Naive thymus-derived CD4-positive, alpha-beta T cell (primary cell): ENCODE measurements at regions not wholly inside any gene's neighbourhood (a gene's known extent, or its start where the extent isn't known, plus 50 kb on each side); places are given as distances from the start of the nearest gene placed in this dataset.

Experiments used
- ATAC-seq: fragments of 150-1000 bp; cut with Tn5 transposase; 2 replicates; pipeline ENCODE4 v1.10.0; 2021; ENCODE audit warnings: mild to moderate bottlenecking, moderate library complexity
- CTCF ChIA-PET: fragments of 350-600 bp; sonication (Branson Sonifier 250); formaldehyde crosslinking; loops from one replicate; lab custom pipeline; 2021; ENCODE audit warnings: antibody characterized with exemption; lab: Charles Lee
- POLR2A ChIA-PET: fragments of 350-600 bp; sonication (Branson Sonifier 250); formaldehyde crosslinking; loops from one replicate; lab custom pipeline; 2021; ENCODE audit warnings: antibody characterized with exemption, inconsistent platforms; lab: Charles Lee
- DNase-seq, 9 donors: peaks; one replicate each; pipeline versions ENCODE4 v3.0.0 to v3.0.0-alpha.2; 2020 to 2022; ENCODE audit warnings: mixed read lengths in 1 of 9
- H3K27ac ChIP-seq: one replicate; pipeline ENCODE4 v1.7.0; 2013; ENCODE audit warnings: mild to moderate bottlenecking, low read depth, low read length, moderate library complexity
- H3K27me3 ChIP-seq, 2 donors: one replicate each; pipeline ENCODE4 v1.7.0; 2013; ENCODE audit warnings: low read length in 2 of 2, mild to moderate bottlenecking in 2 of 2, moderate library complexity in 2 of 2; ENCODE audit not compliant: control insufficient read depth in 2 of 2, insufficient read depth in 2 of 2
- H3K36me3 ChIP-seq, 3 experiments: 1 replicate in 2 of 3; 2 replicates in 1 of 3; pipeline ENCODE4 v1.7.0; 2013; ENCODE audit warnings: low read length in 3 of 3, mild to moderate bottlenecking in 3 of 3, moderate library complexity in 1 of 3; ENCODE audit not compliant: insufficient read depth in 3 of 3, control insufficient read depth in 2 of 3
- H3K4me1 ChIP-seq, 2 donors: one replicate each; pipeline ENCODE4 v1.7.0; 2013; ENCODE audit warnings: low read length in 2 of 2, mild to moderate bottlenecking in 2 of 2, moderate library complexity in 1 of 2; ENCODE audit not compliant: control insufficient read depth in 2 of 2, insufficient read depth in 2 of 2
- H3K4me3 ChIP-seq: 2 replicates; pipeline ENCODE4 v1.7.0; 2013; ENCODE audit warnings: mild to moderate bottlenecking, low read length
- H3K9me3 ChIP-seq, 3 experiments: 1 replicate in 2 of 3; 2 replicates in 1 of 3; pipeline ENCODE4 v1.7.0; 2013; ENCODE audit warnings: low read length in 3 of 3; ENCODE audit not compliant: control insufficient read depth in 2 of 3
- H3K27ac Mint-ChIP-seq, 9 donors: one replicate each; pipeline ENCODE4 v1.8.0; 2020 to 2022; ENCODE audit warnings: mixed read lengths in 9 of 9, mild to moderate bottlenecking in 8 of 9, moderate library complexity in 5 of 9, inconsistent platforms in 2 of 9
- H3K27me3 Mint-ChIP-seq, 5 donors: one replicate each; pipeline ENCODE4 v1.8.0; 2021 to 2022; ENCODE audit warnings: mixed read lengths in 5 of 5, mild to moderate bottlenecking in 1 of 5
- H3K36me3 Mint-ChIP-seq, 5 donors: one replicate each; pipeline ENCODE4 v1.8.0; 2020 to 2022; ENCODE audit warnings: mixed read lengths in 5 of 5, mild to moderate bottlenecking in 3 of 5, inconsistent platforms in 1 of 5
- H3K4me1 Mint-ChIP-seq, 7 donors: one replicate each; pipeline ENCODE4 v1.8.0; 2020 to 2022; ENCODE audit warnings: mixed read lengths in 7 of 7, mild to moderate bottlenecking in 3 of 7, inconsistent platforms in 1 of 7
- H3K4me3 Mint-ChIP-seq, 10 donors: one replicate each; pipeline ENCODE4 v1.8.0; 2020 to 2022; ENCODE audit warnings: mild to moderate bottlenecking in 10 of 10, mixed read lengths in 10 of 10, moderate library complexity in 6 of 10, inconsistent platforms in 2 of 10
- H3K9me3 Mint-ChIP-seq, 11 donors: one replicate each; pipeline ENCODE4 v1.8.0; 2020 to 2022; ENCODE audit warnings: mixed read lengths in 11 of 11, mild to moderate bottlenecking in 4 of 11, inconsistent platforms in 1 of 11, moderate library complexity in 1 of 11
- intact Hi-C, 2 donors: fragments of 100-400 bp; cut with micrococcal nuclease; formaldehyde crosslinking; loops; one replicate each; pipeline ENCODE4 v1.15.1; 2023

GRCh38 chr9:12538842-12539579 is 154.2 kb upstream of the TYRP1 start:
- no peak for ATAC-seq
- CTCF ChIA-PET, result no interaction called here
- POLR2A ChIA-PET, result no interaction called here

GRCh38 chr9:12539580-12539975 is 153.6 kb upstream of the TYRP1 start:
- Mint-ChIP-seq H3K9me3 (peaks cover 2 to 23% (median 10%) of the 10 kb centered on the region in 11 donors), H3K4me3 (no peak overlapping the region), H3K27me3 (no peaks in the 10 kb centered on the region), H3K36me3 (no peaks in the 10 kb centered on the region), H3K27ac (no peak overlapping the region), H3K4me1 (no peaks in the 10 kb centered on the region)
- Histone ChIP-seq H3K4me1 (no peaks in the 10 kb centered on the region), H3K36me3 (no peaks in the 10 kb centered on the region), H3K27ac (no peak overlapping the region), H3K4me3 (no peak overlapping the region), H3K9me3 (no peaks in the 10 kb centered on the region), H3K27me3 (no peaks in the 10 kb centered on the region)
- intact Hi-C loops, result no loop called here
- no peak for DNase-seq
- CTCF ChIA-PET, result no interaction called here
- POLR2A ChIA-PET, result no interaction called here
- ATAC-seq, result no peak

More at GRCh38 chr9:12538842-12539579, 154.2 kb upstream of the TYRP1 start:
- Mint-ChIP-seq H3K27me3 (no peaks in the 10 kb centered on the region), H3K36me3 (no peaks in the 10 kb centered on the region), H3K4me1 (no peaks in the 10 kb centered on the region), H3K27ac (no peak overlapping the region), H3K4me3 (no peak overlapping the region), H3K9me3 (peaks cover 2 to 21% (median 11%) of the 10 kb centered on the region in 11 donors)
- Histone ChIP-seq H3K4me3 (no peak overlapping the region), H3K9me3 (no peaks in the 10 kb centered on the region), H3K27ac (no peak overlapping the region), H3K27me3 (no peaks in the 10 kb centered on the region), H3K36me3 (no peaks in the 10 kb centered on the region), H3K4me1 (no peaks in the 10 kb centered on the region)
- intact Hi-C loops, result no loop called here
- no peak for DNase-seq

- Histone ChIP-seq H3K9me3 (no peaks in the 10 kb centered on the region), H3K4me3 (no peak overlapping the region), H3K27ac (no peak overlapping the region), H3K4me1 (no peaks in the 10 kb centered on the region), H3K27me3 (no peaks in the 10 kb centered on the region), H3K36me3 (no peaks in the 10 kb centered on the region)
- Mint-ChIP-seq H3K27ac (no peak overlapping the region), H3K36me3 (no peaks in the 10 kb centered on the region), H3K9me3 (peaks cover 0 to 31% (median 8%) of the 10 kb centered on the region in 11 donors), H3K4me1 (no peaks in the 10 kb centered on the region), H3K27me3 (no peaks in the 10 kb centered on the region), H3K4me3 (no peak overlapping the region)
- ChIA-PET CTCF (no interaction called here), POLR2A (no interaction called here)
- DNase-seq (no peak), ATAC-seq (no peak)
- intact Hi-C loops, result no loop called here
Observed at GRCh38 chr9:12544700-12545099, 148.5 kb upstream of the TYRP1 start.

- CTCF ChIA-PET, result no interaction called here
- H3K9me3 Mint-ChIP-seq, result peaks cover 0 to 17% (median 3%) of the 10 kb centered on the region in 11 donors
Observed at GRCh38 chr9:12554636-12555035, 138.5 kb upstream of the TYRP1 start.

GRCh38 chr9:12566404-12567090 is 126.6 kb upstream of the TYRP1 start:
- H3K4me1 ChIP-seq, result no peaks in the 10 kb centered on the region
- no peaks in the 10 kb centered on the region for H3K27me3 ChIP-seq
- CTCF ChIA-PET, result no interaction called here
- Mint-ChIP-seq H3K27ac (no peak overlapping the region), H3K27me3 (no peaks in the 10 kb centered on the region), H3K4me3 (no peak overlapping the region), H3K9me3 (peaks cover 3 to 32% (median 11%) of the 10 kb centered on the region in 11 donors), H3K4me1 (no peaks in the 10 kb centered on the region), H3K36me3 (no peaks in the 10 kb centered on the region)
- no peaks in the 10 kb centered on the region for H3K36me3 ChIP-seq
- POLR2A ChIA-PET, result no interaction called here
- no peak overlapping the region for H3K27ac ChIP-seq
- H3K9me3 ChIP-seq, result peaks cover 0 to 3% (median 0%) of the 10 kb centered on the region in 3 experiments
- DNase-seq (no peak), ATAC-seq (no peak)
- no peak overlapping the region for H3K4me3 ChIP-seq
- intact Hi-C loops, result no loop called here

More at GRCh38 chr9:12554636-12555035, 138.5 kb upstream of the TYRP1 start:
- Mint-ChIP-seq H3K36me3 (no peaks in the 10 kb centered on the region), H3K27ac (no peak overlapping the region), H3K4me3 (no peak overlapping the region), H3K4me1 (no peaks in the 10 kb centered on the region), H3K27me3 (no peaks in the 10 kb centered on the region)
- no peaks in the 10 kb centered on the region for H3K9me3 ChIP-seq
- POLR2A ChIA-PET, result no interaction called here
- H3K27ac ChIP-seq, result no peak overlapping the region
- intact Hi-C loops, result loop anchor here in 1 of 2 donors (5.0 kb wide), 1 partner anchor 48 kb away; no protein-coding TSS in a partner anchor
- no peaks in the 10 kb centered on the region for H3K36me3 ChIP-seq
- no peak overlapping the region for H3K4me3 ChIP-seq
- no peaks in the 10 kb centered on the region for H3K4me1 ChIP-seq
- no peaks in the 10 kb centered on the region for H3K27me3 ChIP-seq
- DNase-seq (no peak), ATAC-seq (no peak)

GRCh38 chr9:12584656-12585522 is 108.3 kb upstream of the TYRP1 start:
- H3K27ac Mint-ChIP-seq, result no peak overlapping the region
- Histone ChIP-seq H3K27me3 (no peaks in the 10 kb centered on the region), H3K36me3 (no peaks in the 10 kb centered on the region), H3K27ac (no peak overlapping the region), H3K4me3 (no peak overlapping the region), H3K9me3 (no peaks in the 10 kb centered on the region), H3K4me1 (no peaks in the 10 kb centered on the region)
- H3K27me3 Mint-ChIP-seq, result no peaks in the 10 kb centered on the region
- intact Hi-C loops, result loop anchor here in 1 of 2 donors (10.0 kb wide), 1 partner anchor 80 kb away; no protein-coding TSS in a partner anchor
- H3K4me3 Mint-ChIP-seq, result no peak overlapping the region
- H3K9me3 Mint-ChIP-seq, result peaks cover 0 to 31% (median 9%) of the 10 kb centered on the region in 11 donors
- ChIA-PET CTCF (no interaction called here), POLR2A (no interaction called here)
- no peak for DNase-seq
- H3K4me1 Mint-ChIP-seq, result no peaks in the 10 kb centered on the region
- no peaks in the 10 kb centered on the region for H3K36me3 Mint-ChIP-seq
- no peak for ATAC-seq
